GM13976 (cell line): ENCODE measurements at regions not wholly inside any gene's neighbourhood (a gene's known extent, or its start where the extent isn't known, plus 50 kb on each side); places are given as distances from the start of the nearest gene placed in this dataset.

Experiments
- DNase-seq: peaks from one replicate; pipeline ENCODE4 v3.0.0; 2012; ENCODE audit warnings: low spot score
- CTCF ChIP-seq: IDR thresholded peaks from 2 replicates; pipeline ENCODE4 v1.5.1; 2012; ENCODE audit warnings: borderline replicate concordance, mild to moderate bottlenecking; ENCODE audit not compliant: insufficient read depth; ENCODE audit errors: extremely low read depth, missing control alignments, control extremely low read depth
- in situ Hi-C: fragments of 300-500 bp; cut with MboI; formaldehyde crosslinking; loops from one replicate; pipeline ENCODE4 v1.12.0; 2022; ENCODE audit warnings: low sequenced_read_pairs, mixed read lengths, inconsistent platforms; ENCODE audit not compliant: unreplicated experiment

- DNase-seq, result no peak
- in situ Hi-C loops, result no loop called here
- no peak for TF ChIP-seq CTCF
Measured at GRCh38 chr12:107275530-107275929, 182.2 kb upstream of the CRY1 start.

GRCh38 chr12:107277855-107278254 is 184.5 kb upstream of the CRY1 start:
- no peak for TF ChIP-seq CTCF
- no peak for DNase-seq
- in situ Hi-C loops, result no loop called here

- in situ Hi-C loops, result no loop called here
- no peak for TF ChIP-seq CTCF
Measured at GRCh38 chr12:107282628-107283027, 189.3 kb upstream of the CRY1 start.

GRCh38 chr12:107283652-107284051 is 190.3 kb upstream of the CRY1 start:
- no peak for DNase-seq
- in situ Hi-C loops, result no loop called here
- TF ChIP-seq CTCF, result no peak

More at GRCh38 chr12:107282628-107283027, 189.3 kb upstream of the CRY1 start:
- DNase-seq, result no peak

- TF ChIP-seq CTCF, result no peak
- in situ Hi-C loops, result no loop called here
- DNase-seq, result no peak
Measured at GRCh38 chr12:107284692-107285091, 191.3 kb upstream of the CRY1 start.

- no peak for DNase-seq
- TF ChIP-seq CTCF, result no peak
- in situ Hi-C loops, result no loop called here
Measured at GRCh38 chr12:107287436-107288413, 194.4 kb upstream of the CRY1 start.
